HG03108 (cell line): ENCODE measurements at regions not wholly inside any gene's neighbourhood (a gene's known extent, or its start where the extent isn't known, plus 50 kb on each side); places are given as distances from the start of the nearest gene placed in this dataset.

Source experiments
- ATAC-seq: cut with Tn5 transposase; IDR thresholded peaks from one replicate; pipeline ENCODE4 v1.9.1; 2021; ENCODE audit warnings: moderate library complexity; ENCODE audit not compliant: unreplicated experiment

DNA sequence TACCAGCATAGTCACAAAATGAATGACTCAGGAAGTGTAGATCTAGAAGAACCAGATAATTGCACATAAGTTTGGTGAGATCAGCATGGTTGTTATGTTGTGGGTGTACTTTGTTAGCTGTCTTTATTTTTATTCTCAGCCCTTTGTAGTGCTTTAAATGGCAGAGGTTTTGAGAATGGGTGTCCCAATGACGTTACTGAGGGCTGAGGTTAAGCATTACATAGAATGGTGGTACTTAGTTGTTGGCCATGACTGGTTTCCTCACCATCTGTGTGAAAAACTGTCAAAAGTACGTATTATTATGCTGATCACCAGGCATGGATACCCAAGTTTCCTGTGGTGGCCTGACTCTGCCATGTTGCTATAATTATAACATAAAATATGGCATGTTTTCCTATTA is 165.8 kb downstream of the UBE2E3 start:
- ATAC-seq = no peak

- no peak for ATAC-seq
Measured at GRCh38 chr2:181149056-181149455, 168.7 kb downstream of the UBE2E3 start.

GRCh38 chr2:181152226-181152625 is 171.8 kb downstream of the UBE2E3 start:
- ATAC-seq = no peak

DNA sequence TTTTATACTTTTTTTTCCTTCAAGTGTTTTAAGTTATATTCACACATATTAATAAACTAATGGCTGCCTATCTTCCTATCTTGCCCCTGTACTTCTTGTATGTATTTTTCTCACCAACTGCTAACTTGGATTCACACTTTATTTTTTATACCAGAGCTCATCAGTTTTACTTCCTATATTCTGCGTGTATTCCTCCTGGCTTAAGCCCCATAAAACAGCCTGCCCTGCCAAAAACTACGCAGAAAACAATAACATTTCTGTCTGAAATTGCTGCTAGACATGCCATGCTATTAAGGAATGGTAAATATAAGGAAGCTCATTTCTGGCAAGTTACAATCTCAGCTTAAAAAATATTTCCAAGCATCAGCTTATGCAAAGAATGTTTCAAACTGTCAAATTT is 172.3 kb downstream of the UBE2E3 start:
- ATAC-seq = no peak

- ATAC-seq = no peak
Measured at GRCh38 chr2:181153886-181154285, 173.5 kb downstream of the UBE2E3 start.

- ATAC-seq = no peak
Measured at GRCh38 chr2:181157326-181157725, 176.9 kb downstream of the UBE2E3 start.

DNA sequence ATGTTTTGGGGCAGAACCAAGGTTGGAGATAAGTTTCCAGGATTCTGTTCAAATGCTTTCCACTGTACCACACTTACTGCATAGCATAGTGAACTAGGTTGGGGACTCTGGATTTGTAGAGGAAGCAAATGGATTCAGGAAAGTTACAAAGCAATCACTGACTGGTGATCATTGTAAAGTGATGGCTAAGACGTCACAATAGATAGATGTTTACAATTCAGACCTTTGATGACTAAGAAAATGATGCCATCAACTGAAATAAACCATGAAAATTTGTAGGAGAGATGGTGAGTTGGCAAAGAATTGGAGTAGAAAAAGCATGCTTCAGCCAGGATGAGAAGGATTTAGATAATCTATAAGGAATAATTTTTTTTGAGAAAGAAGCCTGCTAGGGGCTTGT is 178.0 kb downstream of the UBE2E3 start:
- no peak for ATAC-seq

- ATAC-seq = no peak
Measured at GRCh38 chr2:181161615-181162014, 181.2 kb downstream of the UBE2E3 start.

DNA sequence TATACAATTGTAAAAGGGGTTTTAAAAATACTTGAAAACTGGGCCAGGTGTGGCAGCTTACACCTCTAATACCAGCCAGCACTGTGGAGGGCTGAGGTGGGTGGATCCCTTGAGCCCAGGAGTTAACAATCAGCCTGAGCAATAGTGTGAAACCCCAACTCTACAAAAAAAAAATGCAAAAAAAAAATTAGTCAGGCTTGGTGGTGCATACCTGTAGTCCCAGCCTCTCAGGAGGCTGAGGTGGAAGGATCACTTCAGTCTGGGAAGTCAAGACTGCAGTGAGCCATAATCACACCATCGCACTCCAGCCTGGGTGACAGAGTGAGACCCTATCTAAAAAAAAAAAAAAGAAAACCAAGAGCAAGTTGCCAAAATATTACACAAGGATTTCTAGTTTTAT is 182.7 kb downstream of the UBE2E3 start:
- no peak for ATAC-seq

DNA sequence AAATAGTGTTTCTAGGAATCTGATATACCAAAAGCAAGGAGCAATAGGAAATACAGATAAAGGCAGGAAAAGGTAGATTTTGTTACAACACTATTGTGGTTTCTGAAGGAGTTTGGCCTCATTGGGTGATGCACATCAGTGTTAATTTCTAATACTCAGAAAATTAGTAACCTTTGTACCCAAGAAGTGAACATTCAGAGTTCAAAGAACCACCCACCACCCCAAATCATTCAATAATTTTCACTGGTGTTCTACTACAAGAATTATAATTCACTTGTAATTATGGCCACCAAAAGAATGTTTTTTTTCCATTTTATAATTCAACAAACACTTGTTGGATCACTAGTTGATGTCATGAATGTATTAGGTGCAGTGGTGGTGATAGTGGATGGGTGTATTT is 183.3 kb downstream of the UBE2E3 start:
- ATAC-seq = no peak

DNA sequence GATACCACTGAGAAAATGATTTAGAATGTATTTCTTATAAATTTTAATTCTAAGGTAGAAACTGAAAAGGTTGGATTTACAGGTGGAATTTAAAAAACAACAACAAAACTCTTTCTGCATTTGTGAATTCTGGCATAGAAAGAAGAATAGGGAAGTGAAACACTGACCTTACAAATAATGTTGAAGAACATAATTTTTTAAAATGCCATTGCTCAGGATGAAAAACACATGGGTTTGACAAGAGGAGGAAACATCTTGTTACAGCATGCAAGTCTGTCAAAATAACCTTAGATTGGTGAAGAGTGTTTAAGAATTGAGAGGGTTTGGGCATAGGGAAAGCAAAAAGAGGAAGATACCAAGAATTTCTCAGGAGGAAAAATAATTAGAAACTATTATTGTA is 184.3 kb downstream of the UBE2E3 start:
- ATAC-seq = peak; percentile 57

DNA sequence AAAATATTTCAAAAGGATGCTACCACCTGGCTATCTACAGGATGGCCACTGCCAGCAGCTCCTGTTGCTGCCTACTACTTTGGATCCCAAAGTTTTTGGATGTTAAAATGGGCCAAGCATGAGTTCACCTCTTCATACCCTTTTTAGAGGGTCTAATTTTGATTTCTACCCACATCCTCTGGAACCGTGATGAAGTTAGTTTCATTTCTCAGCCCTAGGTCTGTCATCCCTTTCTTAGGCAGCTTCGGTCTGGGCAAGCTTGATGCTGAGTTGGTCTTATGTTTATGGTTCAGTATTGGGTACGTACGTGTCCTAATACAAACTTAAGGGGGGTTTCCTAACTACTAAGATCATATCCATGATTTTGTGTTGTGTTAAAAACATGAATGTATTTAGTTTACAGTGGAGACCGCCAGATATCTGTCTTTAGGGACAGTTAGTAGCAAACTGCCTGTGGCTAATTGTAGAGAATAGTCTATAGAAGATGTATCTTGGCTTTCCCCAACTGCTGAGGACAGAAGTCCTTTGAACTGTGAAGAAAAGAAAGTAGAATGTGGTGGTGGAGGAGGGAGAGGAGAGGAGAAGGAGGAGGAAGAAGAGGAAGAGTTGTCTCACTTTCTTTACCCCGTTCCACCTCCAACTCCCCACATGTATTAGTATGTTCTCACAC is 184.9 kb downstream of the UBE2E3 start:
- ATAC-seq = peak; percentile 74

DNA sequence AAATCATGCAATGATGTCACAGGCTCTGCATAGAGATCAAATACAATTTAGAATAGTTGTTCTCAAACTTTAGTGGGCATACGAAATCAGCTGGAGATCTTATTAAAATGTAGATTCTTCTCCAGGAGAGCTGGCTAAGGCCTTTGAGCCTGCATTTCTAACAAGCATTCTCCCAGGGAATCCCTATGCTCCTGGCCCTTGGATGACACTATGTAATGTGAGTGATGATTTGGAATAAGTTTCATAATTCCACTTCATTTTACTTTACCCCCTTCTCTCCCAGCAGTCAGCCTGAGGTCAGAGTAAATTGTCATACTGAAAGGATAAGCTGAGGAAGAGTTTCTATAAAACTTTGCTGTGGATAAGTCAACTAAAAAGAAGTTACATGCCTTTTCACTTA is 189.1 kb downstream of the UBE2E3 start:
- ATAC-seq = no peak

DNA sequence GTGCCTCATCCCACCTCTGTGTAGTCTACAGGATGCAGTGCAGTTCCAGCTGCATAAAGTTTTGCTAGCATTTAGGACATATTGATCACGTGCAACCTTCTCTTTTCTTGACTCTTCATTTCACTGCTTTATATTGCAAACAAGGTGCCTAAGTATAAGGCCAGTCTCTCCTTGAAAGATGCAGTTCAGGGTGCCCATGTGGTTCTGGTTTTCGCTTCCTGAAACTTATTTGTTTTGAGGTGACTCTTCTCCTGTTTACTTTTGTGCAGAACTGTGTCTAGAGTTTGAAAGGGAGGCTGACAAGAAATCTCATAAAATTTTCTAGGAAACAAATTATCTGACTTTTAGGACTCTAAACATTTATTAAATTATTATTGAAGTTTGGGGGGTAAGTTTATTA is 189.9 kb downstream of the UBE2E3 start:
- no peak for ATAC-seq

DNA sequence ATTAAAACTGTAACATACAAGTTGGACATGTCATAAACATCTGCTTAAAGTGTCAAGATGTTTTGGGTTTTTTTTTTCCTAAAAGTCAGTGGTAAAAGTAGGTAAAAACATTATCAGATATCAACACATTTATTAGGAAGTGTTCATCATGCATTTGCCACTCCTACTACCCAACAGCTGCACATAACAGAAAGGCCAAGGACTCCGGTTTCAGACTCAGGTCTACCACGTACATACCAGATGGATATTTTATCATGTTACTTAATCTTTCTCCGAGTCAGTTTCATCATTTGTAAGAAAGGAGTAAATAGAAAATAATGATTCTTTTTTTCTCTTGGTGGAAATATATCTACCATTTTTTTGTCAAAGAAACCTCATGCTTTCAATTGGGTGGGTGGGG is 192.3 kb downstream of the UBE2E3 start:
- ATAC-seq = no peak

DNA sequence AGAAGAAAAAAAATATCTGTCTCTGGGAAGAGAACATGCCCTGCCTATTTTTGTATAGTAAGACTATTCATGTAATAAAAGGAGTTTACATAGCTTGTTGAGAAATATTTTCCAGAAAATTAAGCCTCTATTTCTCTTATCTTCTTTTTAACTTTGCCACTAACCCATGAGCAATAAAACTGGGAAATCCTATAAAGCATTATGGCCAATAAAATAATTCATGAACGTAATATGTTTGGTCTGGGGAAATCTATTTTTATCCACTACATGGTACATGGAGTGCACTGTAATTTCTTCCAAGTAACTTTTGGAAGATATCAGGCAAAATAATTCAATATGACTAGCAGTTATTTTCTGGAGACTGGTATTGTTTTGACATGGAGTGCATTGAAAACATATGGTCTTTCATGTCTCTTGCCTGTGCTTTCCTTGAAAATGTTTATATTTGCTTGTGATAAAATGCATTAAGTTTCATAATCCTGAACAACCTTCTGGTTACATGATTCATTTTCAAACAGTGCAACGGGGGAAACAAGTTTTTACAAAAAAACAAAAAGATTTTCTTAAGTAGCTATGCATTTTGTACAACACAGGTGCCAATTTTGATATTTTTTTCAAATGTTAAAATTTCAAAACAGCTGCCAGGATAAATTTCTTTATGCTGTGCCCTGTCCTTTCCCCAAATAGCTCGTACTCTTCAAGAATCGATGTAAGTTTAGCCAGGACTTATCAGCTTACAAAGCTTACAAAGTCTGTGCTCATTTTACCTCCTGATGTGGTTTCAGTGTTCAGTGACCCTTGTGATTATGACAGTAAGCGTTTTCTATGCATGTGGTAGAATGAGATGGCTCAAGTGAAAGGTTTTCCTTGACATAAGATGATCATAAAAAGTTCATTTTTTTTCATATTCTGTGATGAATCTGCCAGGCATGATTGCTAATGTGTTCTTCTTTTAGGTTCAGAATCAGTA is 194.5 kb downstream of the UBE2E3 start:
- ATAC-seq = no peak

DNA sequence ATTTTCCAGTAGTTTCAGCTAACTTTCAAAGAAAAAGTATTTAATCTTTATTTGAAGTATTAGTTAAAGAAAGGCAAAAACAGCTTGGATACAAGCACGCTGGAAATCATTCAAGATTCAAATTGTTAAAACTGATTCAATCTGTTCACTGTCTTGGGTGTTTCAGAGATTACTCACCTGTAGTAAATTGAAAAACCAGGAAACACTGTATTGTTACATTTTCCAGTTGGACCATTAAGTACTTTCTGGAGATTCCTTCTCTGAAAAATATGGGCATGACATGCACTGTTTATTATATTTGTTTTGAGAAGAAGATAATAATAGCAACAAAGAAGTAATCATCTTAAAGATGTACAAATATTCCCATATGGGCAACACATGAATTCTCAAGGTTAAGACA is 196.1 kb downstream of the UBE2E3 start:
- ATAC-seq = no peak

- ATAC-seq = no peak
Measured at GRCh38 chr2:181177376-181177775, 197.0 kb downstream of the UBE2E3 start.

DNA sequence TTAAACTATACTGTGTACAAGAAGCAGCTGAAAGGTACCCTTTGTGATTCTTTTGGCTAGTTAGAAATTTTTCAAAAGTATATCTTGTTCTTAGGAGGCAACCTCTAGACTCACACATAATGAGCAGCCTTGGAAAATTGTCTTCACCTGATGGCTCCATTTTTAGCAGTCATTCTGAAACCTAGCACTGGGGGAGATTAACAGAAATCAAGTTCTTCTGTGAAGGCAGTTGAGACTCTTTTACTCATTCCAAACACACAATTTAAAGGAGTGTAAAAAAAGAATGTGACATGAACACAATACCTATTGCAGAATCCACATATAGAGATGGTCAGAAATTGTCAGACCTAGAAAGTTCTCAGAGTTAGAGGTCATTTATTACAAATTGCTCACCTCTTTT is 197.7 kb downstream of the UBE2E3 start:
- no peak for ATAC-seq

GRCh38 chr2:181178823-181179412 is 198.5 kb downstream of the UBE2E3 start:
- ATAC-seq = no peak

DNA sequence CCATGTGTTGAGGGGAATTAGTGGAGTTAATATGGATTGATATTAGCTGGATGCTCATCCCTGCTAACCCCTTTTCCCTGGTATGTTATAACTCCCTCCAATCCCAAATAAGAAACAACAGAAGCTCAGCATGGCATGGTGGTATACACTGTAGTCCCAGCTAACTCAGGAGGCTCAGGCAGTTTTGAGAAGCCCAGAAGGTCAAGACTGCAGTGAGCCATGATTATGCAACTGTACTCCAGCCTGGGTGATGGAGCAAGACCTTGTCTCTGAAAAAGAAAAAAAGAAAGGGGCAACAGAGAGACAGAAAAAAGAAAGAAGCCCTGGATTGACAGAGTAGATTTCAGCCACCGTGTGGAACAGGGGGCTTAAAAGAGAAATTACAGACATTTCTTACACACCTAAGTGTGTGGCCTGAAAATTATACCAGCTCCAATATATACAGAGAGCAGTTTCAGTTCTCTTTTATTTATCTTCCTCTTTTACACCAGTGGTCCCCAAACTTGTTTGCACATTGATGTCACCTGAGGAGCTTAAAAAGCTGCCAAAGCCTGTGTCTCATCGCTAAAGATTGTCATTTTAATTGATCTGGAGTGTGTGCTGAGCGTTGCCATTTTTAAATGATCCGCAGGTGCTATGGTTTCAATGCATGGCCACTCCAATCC is 203.6 kb downstream of the UBE2E3 start:
- peak; percentile 95 for ATAC-seq
